ENCODE measurements at regions not wholly inside any gene's neighbourhood (a gene's known extent, or its start where the extent isn't known, plus 50 kb on each side); places are given as distances from the start of the nearest gene placed in this dataset.

DNA sequence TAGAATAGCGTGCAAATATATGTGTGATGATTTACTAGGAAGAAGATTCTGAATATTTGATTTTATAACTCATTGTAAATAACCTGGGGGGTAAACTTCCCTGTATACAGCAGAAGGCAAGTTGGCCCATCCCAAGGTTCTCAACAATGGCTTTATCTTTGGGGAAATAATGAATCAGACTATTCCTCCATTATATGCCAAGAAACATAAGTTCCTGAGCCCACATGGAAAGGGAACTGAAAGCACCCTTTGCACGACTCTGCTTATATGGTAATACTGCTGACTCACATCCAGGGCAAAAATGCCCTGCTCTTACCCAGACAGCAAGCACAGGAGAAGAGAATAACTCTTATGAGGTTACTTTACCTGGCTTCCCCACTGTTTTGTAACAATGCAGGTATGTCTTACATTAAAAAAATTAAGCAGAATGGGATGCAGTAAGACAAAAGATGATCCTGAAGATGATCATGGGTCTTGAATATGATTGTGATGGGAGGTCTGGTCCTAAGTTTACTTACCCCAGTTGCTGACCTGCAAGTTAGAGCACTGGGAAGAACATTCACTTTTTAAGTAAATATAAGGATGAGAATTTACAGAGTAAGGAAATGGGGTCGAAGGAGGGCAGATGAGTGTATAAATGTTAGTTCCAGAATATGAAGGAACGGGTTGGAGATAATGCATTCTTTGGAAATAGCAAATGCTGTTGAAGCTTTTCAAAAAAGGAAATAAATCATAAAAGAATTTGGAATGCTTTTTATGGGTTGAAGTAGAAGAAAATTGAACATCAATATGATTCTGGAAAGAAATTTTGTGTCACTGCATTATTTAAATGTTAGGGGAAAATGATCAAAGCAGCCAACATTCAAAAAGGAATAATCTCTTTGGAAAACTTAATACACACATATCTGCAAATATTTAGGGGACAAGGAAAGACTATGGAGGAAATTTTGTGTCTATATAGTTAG lies 428.4 kb upstream of the MPDZ start:
- no peak for DNase-seq

DNA sequence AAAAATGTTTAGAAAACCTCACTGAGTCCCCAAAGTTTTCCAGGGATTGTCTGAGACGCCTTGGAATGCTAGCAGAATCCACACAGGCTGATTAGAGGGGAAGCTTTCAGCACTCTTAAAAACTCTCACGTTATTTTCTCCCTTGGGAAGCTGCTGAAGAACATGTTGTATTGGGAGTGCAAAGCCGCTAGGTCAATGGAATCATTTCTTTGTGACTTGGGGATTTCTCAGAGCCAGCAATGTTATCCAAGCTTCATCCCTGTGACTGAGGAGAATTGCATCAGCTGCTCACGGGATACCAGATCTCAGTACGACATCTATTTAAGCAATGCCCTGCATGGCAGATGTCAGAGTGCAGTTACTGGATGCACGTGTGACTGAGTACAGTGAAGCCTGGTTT lies 426.4 kb upstream of the MPDZ start:
- no peak for DNase-seq

DNA sequence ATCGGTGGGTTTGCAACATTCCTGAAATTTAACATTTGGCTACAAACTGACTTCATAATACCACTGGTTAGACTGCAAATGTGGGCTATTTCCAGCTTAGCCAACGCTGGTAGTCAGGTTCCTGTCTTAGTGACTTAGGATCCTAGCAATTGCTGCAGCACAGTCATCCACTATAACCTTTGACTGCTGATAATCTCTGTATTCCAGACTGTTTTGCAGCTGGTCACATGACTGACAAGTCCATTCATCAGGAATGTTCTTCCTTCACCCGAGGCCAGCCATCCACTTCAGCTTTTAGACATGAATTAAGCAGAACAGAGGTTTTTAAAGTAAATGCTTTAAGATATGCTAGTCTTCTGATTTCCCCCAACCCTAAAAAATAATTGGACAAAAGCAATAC lies 425.9 kb upstream of the MPDZ start:
- no peak for DNase-seq

GRCh38 chr9:13690595-13690994 lies 411.1 kb upstream of the MPDZ start:
- no peak for DNase-seq

DNA sequence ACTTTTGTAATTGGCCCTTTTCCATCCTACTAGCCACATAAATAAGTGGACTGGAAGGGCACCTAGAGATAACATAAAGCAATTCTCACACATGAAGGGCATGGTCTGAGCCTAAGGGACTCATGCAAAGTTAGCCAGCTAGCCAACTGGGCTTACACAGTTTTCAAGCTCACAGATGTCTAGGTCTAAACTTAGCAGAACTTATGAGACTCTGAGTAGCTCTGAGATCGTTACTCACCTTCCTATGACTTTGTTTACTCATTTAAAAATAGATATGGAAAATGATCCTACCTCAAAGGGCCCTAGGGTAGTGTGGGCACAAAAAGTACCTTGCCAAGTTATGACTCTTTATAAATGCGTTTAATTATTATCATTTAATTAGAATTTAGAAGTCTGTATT lies 410.4 kb upstream of the MPDZ start:
- DNase-seq = no peak

DNA sequence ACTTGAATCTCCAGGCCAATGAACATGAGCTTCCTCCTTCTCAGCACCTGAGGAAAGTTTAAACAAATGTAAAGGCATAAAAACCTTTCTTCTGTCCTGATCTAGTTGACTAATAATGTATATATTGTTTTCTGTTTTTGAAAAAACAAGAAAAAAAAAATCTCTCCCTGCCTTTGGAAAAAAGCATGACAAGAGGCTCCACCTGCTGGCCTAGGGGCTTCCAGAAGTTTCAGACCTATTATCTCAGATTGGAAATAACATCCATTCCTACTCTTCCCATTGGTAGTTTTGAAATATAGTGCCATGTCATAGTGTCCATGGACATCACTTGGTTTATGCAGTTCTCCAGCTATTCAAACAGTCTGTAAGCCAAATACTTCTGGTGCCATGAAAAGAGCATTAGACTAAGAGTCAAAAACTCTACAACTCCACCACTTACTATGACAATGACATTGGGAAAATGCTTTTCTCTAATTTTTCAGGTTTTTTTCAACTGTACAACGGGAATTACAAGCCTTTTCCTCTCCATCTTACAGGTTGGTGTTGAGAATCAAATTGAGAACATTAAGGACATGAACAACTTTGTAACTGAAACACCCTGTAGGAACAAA lies 409.6 kb upstream of the MPDZ start:
- DNase-seq = peak; percentile 50

GRCh38 chr9:13688223-13688989 lies 408.9 kb upstream of the MPDZ start:
- DNase-seq = no peak

DNA sequence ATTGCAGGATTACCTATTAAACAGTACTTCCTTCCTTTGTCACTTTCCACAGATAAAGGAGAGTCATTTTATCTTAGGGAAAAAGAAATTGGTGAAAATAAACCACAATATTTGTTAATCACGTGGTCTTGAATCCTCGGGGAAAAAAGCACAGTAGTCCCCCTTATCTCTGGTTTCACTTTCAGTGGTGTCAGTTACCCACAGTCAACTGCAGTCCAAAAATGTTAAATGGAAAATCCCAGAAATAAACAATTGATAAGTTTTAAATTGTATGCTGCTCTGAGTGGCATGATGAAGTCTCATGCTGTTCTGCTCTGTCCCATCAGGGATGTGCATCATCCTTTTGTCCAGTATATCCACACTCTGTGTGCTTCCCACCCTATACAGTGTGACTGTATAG lies 405.2 kb upstream of the MPDZ start:
- no peak for DNase-seq

- DNase-seq = no peak
These were observed 398.3 kb upstream of the MPDZ start for GRCh38 chr9:13677801-13678200.

DNA sequence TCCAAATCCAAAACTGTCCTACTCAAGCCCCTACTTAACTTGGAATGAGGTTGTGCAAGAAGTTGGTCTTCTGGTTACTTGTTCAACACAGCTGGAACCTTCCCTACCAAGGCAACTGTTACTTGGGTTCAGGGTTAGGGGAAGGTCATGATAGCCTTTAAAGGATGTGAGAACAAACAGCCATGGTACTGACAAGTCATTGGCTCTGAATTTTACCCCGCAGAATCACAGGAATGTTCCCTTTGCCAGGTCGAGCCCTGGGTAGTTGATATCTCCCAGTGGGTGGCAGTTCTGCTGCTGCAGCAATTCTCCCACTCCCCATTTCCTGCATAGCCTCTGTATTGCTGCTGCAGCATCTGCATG lies 396.1 kb upstream of the MPDZ start:
- no peak for DNase-seq

- DNase-seq = no peak
These were observed 395.6 kb upstream of the MPDZ start for GRCh38 chr9:13674926-13675637.

DNA sequence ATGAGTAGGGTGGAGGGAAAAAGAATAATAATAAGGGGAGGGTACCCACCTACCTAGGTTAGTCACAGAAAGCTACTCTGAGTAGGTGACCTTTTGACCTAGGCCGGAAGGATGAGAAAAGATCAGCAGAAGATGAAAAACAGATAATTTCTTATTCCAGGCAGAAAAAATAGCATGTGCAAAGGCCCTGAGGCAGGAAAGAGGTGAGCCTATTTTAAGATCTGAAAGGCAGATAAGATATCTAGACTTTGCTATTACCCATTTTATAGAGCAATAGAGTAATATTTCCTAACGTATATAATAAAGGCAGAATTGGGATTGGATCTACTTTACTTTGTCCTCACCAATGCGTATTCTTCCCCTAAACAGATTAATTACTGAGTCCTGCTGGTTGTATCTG lies 393.9 kb upstream of the MPDZ start:
- no peak for DNase-seq

DNA sequence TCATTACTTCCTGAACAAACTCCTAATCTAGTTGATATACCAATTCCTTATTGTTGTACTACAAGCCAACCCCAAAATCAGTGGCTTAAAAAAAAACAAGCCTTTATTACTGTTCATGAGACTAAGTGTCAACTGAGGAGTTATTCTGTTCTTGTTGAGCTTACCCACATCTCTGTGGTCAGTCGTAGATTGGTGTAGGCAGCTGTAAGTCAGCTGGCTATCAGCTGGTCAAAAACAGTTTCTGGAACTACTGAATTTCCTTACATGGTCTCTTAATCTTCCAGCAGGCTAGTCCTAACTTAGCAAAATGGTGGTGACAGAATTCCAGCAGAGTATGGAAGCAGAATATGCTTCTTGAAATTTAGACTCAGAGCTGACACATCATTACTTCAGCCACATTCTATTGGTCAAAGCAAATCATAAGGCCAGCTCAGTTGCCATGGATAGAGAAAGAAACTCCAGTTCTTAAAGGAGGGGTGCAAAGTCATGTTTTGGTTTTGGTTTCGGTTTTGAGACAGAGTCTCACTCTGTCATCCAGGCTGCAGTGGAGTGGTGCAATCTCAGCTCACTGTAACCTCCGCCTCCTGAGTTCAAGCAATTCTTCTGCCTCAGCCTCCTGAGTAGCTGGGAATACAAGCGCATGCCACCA lies 386.1 kb upstream of the MPDZ start:
- DNase-seq = no peak

DNA sequence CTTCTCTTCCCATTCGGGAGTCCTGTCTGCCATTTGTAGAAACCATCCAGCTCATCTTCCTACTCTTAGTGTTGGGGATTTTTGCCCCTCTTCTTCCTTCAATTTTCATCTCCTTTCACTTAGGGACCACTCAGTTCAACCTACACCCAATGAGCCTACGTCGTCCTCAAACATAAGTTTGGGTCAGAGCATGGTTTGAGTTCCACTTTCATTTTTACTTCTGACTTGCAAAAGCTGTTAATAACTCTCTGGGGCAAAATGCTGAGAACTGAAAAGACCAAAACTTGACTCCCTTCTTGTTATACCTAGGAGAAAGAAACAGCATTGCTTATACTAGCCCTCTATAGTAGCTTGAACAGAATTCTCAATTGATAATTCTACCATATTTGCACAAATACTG lies 381.5 kb upstream of the MPDZ start:
- DNase-seq = no peak

DNA sequence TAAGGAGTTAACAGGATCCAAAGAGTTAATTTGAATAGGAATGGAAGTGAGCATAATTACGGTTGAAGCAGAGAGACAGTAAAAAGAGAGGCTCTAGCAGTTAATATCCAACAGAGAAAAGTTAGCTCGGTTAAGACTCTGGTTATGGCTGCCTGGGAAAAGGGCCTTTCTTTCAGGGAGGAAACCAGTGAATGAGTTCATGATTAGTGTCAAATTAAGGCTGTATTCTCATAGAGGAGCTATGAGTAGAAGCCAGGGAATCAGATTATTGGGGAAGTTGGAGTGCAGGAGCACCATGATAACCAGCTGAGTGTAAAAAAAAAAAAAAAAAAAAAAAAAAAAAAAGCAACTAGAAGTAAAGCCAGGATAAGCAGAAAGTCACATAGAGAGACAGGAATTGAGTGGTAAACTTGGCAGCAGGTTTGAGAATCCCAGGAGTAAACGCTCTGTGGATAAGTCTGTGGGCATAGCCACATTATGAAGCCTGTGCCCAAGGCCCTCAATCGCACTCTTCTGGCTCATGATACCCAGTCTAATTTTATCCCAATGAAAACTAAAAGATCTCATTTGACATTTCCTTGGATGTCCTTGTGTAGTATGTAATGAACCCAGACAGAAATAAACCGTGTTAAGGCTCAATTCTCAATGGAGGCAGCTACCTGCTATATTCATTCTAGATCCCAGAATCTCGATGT lies 372.6 kb upstream of the MPDZ start:
- no peak for DNase-seq

GRCh38 chr9:13651526-13651925 lies 372.0 kb upstream of the MPDZ start:
- DNase-seq = no peak

GRCh38 chr9:13648676-13649075 lies 369.2 kb upstream of the MPDZ start:
- no peak for DNase-seq

DNA sequence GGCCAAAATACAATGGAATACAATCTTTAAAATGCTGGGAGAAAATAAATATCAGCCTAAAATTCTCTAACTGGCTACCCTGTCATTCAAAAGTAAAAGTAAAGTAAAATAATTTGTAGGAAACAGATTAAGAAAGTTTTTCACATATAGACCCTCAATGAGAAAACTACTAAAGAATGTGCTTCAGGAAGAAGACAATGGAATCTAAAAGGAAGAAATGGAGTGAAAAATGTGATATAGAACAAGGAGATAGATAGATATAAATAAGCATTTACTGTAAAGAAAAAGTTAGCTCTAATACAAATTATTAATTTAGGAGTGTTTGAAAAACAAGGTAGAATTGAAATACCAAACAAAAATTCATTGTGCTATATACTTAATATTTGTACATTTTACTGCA lies 368.6 kb upstream of the MPDZ start:
- no peak for DNase-seq

GRCh38 chr9:13646500-13647021 lies 367.1 kb upstream of the MPDZ start:
- DNase-seq = no peak

DNA sequence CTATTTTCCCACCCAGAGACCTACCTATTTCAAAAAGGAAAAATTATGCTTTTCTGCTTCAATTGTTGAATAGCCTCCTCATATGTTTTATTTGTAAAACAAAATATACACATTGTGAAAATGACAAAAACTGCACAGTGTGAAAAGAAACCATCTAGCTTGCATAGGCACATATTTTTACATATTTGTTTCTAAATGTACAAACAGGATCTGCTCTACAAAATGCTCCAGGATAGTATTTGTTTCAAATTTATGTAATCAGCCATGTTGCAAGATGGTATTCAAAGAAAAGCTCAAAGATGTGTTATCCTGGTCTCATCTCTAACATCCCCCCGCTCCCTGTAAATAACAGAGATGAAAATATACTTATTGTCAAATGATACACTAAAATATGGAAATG lies 366.1 kb upstream of the MPDZ start:
- no peak for DNase-seq

- DNase-seq = no peak
These were observed 365.2 kb upstream of the MPDZ start for GRCh38 chr9:13644675-13645074.

DNA sequence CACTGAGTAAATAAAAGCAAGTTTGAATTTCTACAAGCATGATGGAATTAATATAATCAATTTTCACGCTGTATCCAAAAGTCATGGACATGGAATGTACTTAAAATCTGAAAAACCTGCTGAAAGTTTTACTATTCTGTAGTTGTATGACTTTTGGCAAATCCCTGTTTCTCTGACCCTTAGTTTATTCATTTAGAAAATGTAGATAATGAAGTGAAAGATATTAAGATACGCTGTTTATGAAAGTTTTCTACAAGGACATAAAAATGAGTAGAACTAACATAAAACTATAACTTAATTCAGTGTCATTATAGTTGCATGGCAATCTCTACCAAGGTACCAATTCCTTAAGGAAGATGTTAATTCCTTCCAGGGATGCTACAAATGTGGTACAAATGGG lies 363.2 kb upstream of the MPDZ start:
- DNase-seq = no peak
